Nephron progenitor cell (in vitro differentiated cells): ENCODE measurements at regions not wholly inside any gene's neighbourhood (a gene's known extent, or its start where the extent isn't known, plus 50 kb on each side); places are given as distances from the start of the nearest gene placed in this dataset.
A peak's percentile ranks its signal among the peaks of the same experiment; 100 is the strongest.

Experiments used
- DNase-seq: peaks from one replicate; pipeline ENCODE4 v3.0.0; 2021
- H3K27ac Mint-ChIP-seq: 2 replicates; pipeline ENCODE4 v1.8.0; 2021; ENCODE audit warnings: mild to moderate bottlenecking, moderate library complexity, mixed read lengths
- H3K27me3 Mint-ChIP-seq: 2 replicates; pipeline ENCODE4 v1.8.0; 2021; ENCODE audit warnings: mild to moderate bottlenecking, low read depth, mixed read lengths; ENCODE audit not compliant: poor library complexity
- H3K36me3 Mint-ChIP-seq: 2 replicates; pipeline ENCODE4 v1.8.0; 2021; ENCODE audit warnings: low read depth, mixed read lengths
- H3K4me1 Mint-ChIP-seq: 2 replicates; pipeline ENCODE4 v1.8.0; 2021; ENCODE audit warnings: mixed read lengths
- H3K4me3 Mint-ChIP-seq: 2 replicates; pipeline ENCODE4 v1.8.0; 2021; ENCODE audit warnings: mild to moderate bottlenecking, moderate library complexity, mixed read lengths
- H3K9me3 Mint-ChIP-seq: 2 replicates; pipeline ENCODE4 v1.8.0; 2021; ENCODE audit warnings: mild to moderate bottlenecking, moderate library complexity, mixed read lengths
- CTCF ChIP-seq: fragments of 200-600 bp; sonication (generic); IDR thresholded peaks from 2 replicates; pipeline ENCODE4 v1.5.0; 2021; ENCODE audit warnings: antibody characterized with exemption

- Mint-ChIP-seq H3K9me3 (no peaks in the 10 kb centered on the region), H3K36me3 (no peaks in the 10 kb centered on the region)
Measured at GRCh38 chr12:83664650-83665049, 977.9 kb downstream of the TMTC2 start.

GRCh38 chr12:83660727-83661358 is 974.1 kb downstream of the TMTC2 start:
- no peaks in the 10 kb centered on the region for H3K9me3 Mint-ChIP-seq
- no peak overlapping the region for H3K27ac Mint-ChIP-seq
- H3K4me1 Mint-ChIP-seq, result peaks cover 8% of the 10 kb centered on the region
- no peak for TF ChIP-seq CTCF
- H3K4me3 Mint-ChIP-seq, result no peak overlapping the region
- no peaks in the 10 kb centered on the region for H3K27me3 Mint-ChIP-seq
- no peak for DNase-seq
- H3K36me3 Mint-ChIP-seq, result no peaks in the 10 kb centered on the region

More at GRCh38 chr12:83664650-83665049, 977.9 kb downstream of the TMTC2 start:
- Mint-ChIP-seq H3K4me1 (peaks cover 10% of the 10 kb centered on the region), H3K27me3 (no peaks in the 10 kb centered on the region), H3K4me3 (no peak overlapping the region), H3K27ac (no peak overlapping the region)
- peak; percentile 6 for DNase-seq
- no peak for TF ChIP-seq CTCF

GRCh38 chr12:83659321-83659720 is 972.6 kb downstream of the TMTC2 start:
- TF ChIP-seq CTCF, result no peak
- DNase-seq, result no peak

GRCh38 chr12:83656004-83656403 is 969.3 kb downstream of the TMTC2 start:
- no peak overlapping the region for H3K4me3 Mint-ChIP-seq
- TF ChIP-seq CTCF, result no peak
- H3K27me3 Mint-ChIP-seq, result no peaks in the 10 kb centered on the region
- no peak overlapping the region for H3K27ac Mint-ChIP-seq
- no peaks in the 10 kb centered on the region for H3K4me1 Mint-ChIP-seq
- DNase-seq, result no peak
- H3K36me3 Mint-ChIP-seq, result no peaks in the 10 kb centered on the region
- H3K9me3 Mint-ChIP-seq, result peaks cover 27% of the 10 kb centered on the region

More at GRCh38 chr12:83659321-83659720, 972.6 kb downstream of the TMTC2 start:
- Mint-ChIP-seq H3K4me1 (peaks cover under 1% of the 10 kb centered on the region), H3K36me3 (no peaks in the 10 kb centered on the region), H3K27ac (no peak overlapping the region), H3K27me3 (no peaks in the 10 kb centered on the region), H3K9me3 (no peaks in the 10 kb centered on the region), H3K4me3 (no peak overlapping the region)

GRCh38 chr12:83642205-83642604 is 955.5 kb downstream of the TMTC2 start:
- H3K36me3 Mint-ChIP-seq, result no peaks in the 10 kb centered on the region
- peaks cover 17% of the 10 kb centered on the region for H3K9me3 Mint-ChIP-seq
- no peak overlapping the region for H3K4me3 Mint-ChIP-seq
- no peaks in the 10 kb centered on the region for H3K4me1 Mint-ChIP-seq
- no peak overlapping the region for H3K27ac Mint-ChIP-seq
- H3K27me3 Mint-ChIP-seq, result peaks cover 3% of the 10 kb centered on the region
- no peak for DNase-seq
- TF ChIP-seq CTCF, result no peak

GRCh38 chr12:83641789-83642188 is 955.1 kb downstream of the TMTC2 start:
- Mint-ChIP-seq H3K36me3 (no peaks in the 10 kb centered on the region), H3K9me3 (peaks cover 17% of the 10 kb centered on the region), H3K4me1 (no peaks in the 10 kb centered on the region), H3K4me3 (no peak overlapping the region), H3K27me3 (peaks cover 3% of the 10 kb centered on the region), H3K27ac (no peak overlapping the region)
- no peak for TF ChIP-seq CTCF
- DNase-seq, result no peak
